CD14-positive monocyte (primary cell): ENCODE measurements at regions not wholly inside any gene's neighbourhood (a gene's known extent, or its start where the extent isn't known, plus 50 kb on each side); places are given as distances from the start of the nearest gene placed in this dataset.

Experiments
- DNase-seq, 3 donors: peaks; one replicate each; pipeline ENCODE4 v3.0.0-alpha.2; 2011 to 2022
- H2AFZ ChIP-seq: 2 replicates; pipeline ENCODE4 v1.6.0; 2012; ENCODE audit warnings: mild to moderate bottlenecking, low read depth, low read length, inconsistent platforms; ENCODE audit not compliant: insufficient read depth, poor library complexity, severe bottlenecking
- H3K27ac ChIP-seq, 2 donors: 1 replicate in 1 of 2; 2 replicates in 1 of 2; pipeline ENCODE4 v1.5.1; 2012 to 2013; ENCODE audit warnings: low read length in 2 of 2, control low read depth in 1 of 2, inconsistent platforms in 1 of 2, low read depth in 1 of 2, mild to moderate bottlenecking in 1 of 2
- H3K27me3 ChIP-seq, 2 donors: one replicate each; pipeline versions ENCODE4 v1.6.0 to v1.6.1; 2011 to 2013; ENCODE audit warnings: low read length in 2 of 2; ENCODE audit not compliant: control insufficient read depth in 2 of 2, insufficient read depth in 2 of 2
- H3K36me3 ChIP-seq, 2 donors: replicated peaks in 1 of 2; 1 replicate in 1 of 2; 2 replicates in 1 of 2; pipeline versions ENCODE4 v1.5.1 to v1.6.1; 2012 to 2013; ENCODE audit warnings: low read length in 2 of 2, control low read depth in 1 of 2, inconsistent platforms in 1 of 2, mild to moderate bottlenecking in 1 of 2; ENCODE audit not compliant: insufficient read depth in 2 of 2, control insufficient read depth in 1 of 2
- H3K4me1 ChIP-seq, 2 donors: 1 replicate in 1 of 2; 2 replicates in 1 of 2; pipeline versions ENCODE4 v1.5.1 to v1.6.1; 2012 to 2013; ENCODE audit warnings: low read length in 2 of 2, control low read depth in 1 of 2, inconsistent platforms in 1 of 2, mild to moderate bottlenecking in 1 of 2, moderate library complexity in 1 of 2; ENCODE audit not compliant: insufficient read depth in 2 of 2, control insufficient read depth in 1 of 2
- H3K4me2 ChIP-seq: replicated peaks from 2 replicates; pipeline ENCODE3; 2012; ENCODE audit warnings: low read length, moderate library complexity, mild to moderate bottlenecking; ENCODE audit not compliant: poor library complexity, severe bottlenecking; ENCODE audit errors: extremely low read depth
- H3K4me3 ChIP-seq, 3 experiments: fragments of 200-600 bp in 1 of 3; sonication (generic) in 1 of 3; replicated peaks in 1 of 3; 1 replicate in 2 of 3; 2 replicates in 1 of 3; pipeline ENCODE4 v1.5.1; 2011 to 2013; ENCODE audit warnings: low read length in 3 of 3, mild to moderate bottlenecking in 3 of 3, control low read depth in 2 of 3, low read depth in 2 of 3, inconsistent platforms in 1 of 3, moderate library complexity in 1 of 3
- H3K79me2 ChIP-seq: 2 replicates; pipeline ENCODE4 v1.6.0; 2012; ENCODE audit warnings: mild to moderate bottlenecking, control low read depth, inconsistent platforms, low read length, moderate library complexity; ENCODE audit not compliant: insufficient read depth
- H3K9ac ChIP-seq: 2 replicates; pipeline ENCODE4 v1.6.0; 2017; ENCODE audit warnings: low read length, mild to moderate bottlenecking; ENCODE audit not compliant: insufficient read depth, poor library complexity, severe bottlenecking
- H3K9me3 ChIP-seq, 2 donors: replicated peaks in 1 of 2; 1 replicate in 1 of 2; 2 replicates in 1 of 2; pipeline versions ENCODE4 v1.5.1 to v1.6.1; 2012 to 2013; ENCODE audit warnings: low read length in 2 of 2, control low read depth in 1 of 2; ENCODE audit not compliant: control insufficient read depth in 1 of 2, insufficient read depth in 1 of 2
- H4K20me1 ChIP-seq: 2 replicates; pipeline ENCODE4 v1.6.0; 2012; ENCODE audit warnings: mild to moderate bottlenecking, low read length, control low read depth, moderate library complexity; ENCODE audit not compliant: insufficient read depth
- H3K27ac Mint-ChIP-seq, 7 donors: one replicate each; pipeline ENCODE4 v1.8.0; 2020; ENCODE audit warnings: mild to moderate bottlenecking in 7 of 7, mixed read lengths in 7 of 7, moderate library complexity in 6 of 7, inconsistent platforms in 2 of 7
- H3K27me3 Mint-ChIP-seq, 3 donors: one replicate each; pipeline ENCODE4 v1.8.0; 2021 to 2022; ENCODE audit warnings: low read depth in 3 of 3, mild to moderate bottlenecking in 3 of 3, mixed read lengths in 3 of 3, moderate library complexity in 3 of 3, inconsistent platforms in 1 of 3
- H3K36me3 Mint-ChIP-seq, 2 donors: one replicate each; pipeline ENCODE4 v1.8.0; 2020; ENCODE audit warnings: mixed read lengths in 2 of 2, inconsistent platforms in 1 of 2, mild to moderate bottlenecking in 1 of 2
- H3K4me1 Mint-ChIP-seq: one replicate; pipeline ENCODE4 v1.8.0; 2020; ENCODE audit warnings: mild to moderate bottlenecking, mixed read lengths
- H3K4me3 Mint-ChIP-seq, 2 donors: one replicate each; pipeline ENCODE4 v1.8.0; 2020; ENCODE audit warnings: mild to moderate bottlenecking in 2 of 2, mixed read lengths in 2 of 2, moderate library complexity in 1 of 2
- H3K9me3 Mint-ChIP-seq, 7 donors: one replicate each; pipeline ENCODE4 v1.8.0; 2020 to 2022; ENCODE audit warnings: mixed read lengths in 7 of 7, mild to moderate bottlenecking in 6 of 7, moderate library complexity in 6 of 7, inconsistent platforms in 2 of 7
- WGBS: methylation state at CpG from one replicate; pipeline ENCODE4 v1.1.5; 2013; ENCODE audit warnings: missing lambda C conversion rate; ENCODE audit not compliant: insufficient coverage; 5-methylcytosine and 5-hydroxymethylcytosine counted together
- intact Hi-C, 2 donors: fragments of 100-400 bp; cut with micrococcal nuclease; formaldehyde crosslinking; loops; one replicate each; pipeline versions ENCODE4 v1.15.0 to v1.15.1; 2023
- TF ChIP-seq, protein P1 (sequence below): fragments of 200-600 bp; IDR thresholded peaks from one replicate; pipeline ENCODE4 v1.8.0; 2022; ENCODE audit warnings: antibody characterized with exemption, mild to moderate bottlenecking

DNA sequence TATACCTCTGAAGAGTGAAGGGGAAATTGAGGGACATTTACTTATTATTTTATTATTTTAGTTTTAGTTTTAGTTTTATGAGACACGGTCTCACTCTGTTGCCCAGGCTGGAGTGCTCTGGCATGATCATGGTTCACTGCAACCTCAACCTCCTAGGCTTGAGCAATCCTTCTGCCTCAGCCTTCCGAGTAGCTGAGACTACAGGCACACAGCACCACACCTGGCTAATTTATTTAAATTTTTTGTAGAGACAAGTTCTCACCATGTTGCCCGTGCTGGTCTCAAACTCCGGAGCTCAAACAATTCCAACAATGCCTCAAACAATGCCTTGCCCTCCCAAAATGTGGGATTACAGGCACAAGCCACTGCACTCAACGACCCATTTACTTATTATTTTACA lies 68.4 kb upstream of the BMP2K start:
- Histone ChIP-seq H3K79me2 (no peaks in the 10 kb centered on the region), H4K20me1 (no peaks in the 10 kb centered on the region), H3K36me3 (no peaks in the 10 kb centered on the region), H3K4me1 (peaks cover 9 to 11% of the 10 kb centered on the region in 2 donors), H3K27me3 (no peaks in the 10 kb centered on the region), H3K4me2 (no peak overlapping the region), H3K9ac (no peak overlapping the region), H3K27ac (no peak overlapping the region), H3K9me3 (peaks cover 3 to 6% of the 10 kb centered on the region in 2 donors), H2AFZ (peak overlapping the region; percentile 65), H3K4me3 (no peak overlapping the region)
- Mint-ChIP-seq H3K9me3 (peaks cover 2 to 9% (median 6%) of the 10 kb centered on the region in 7 donors), H3K4me3 (no peak overlapping the region), H3K36me3 (no peaks in the 10 kb centered on the region), H3K4me1 (peaks cover 19% of the 10 kb centered on the region), H3K27ac (peak overlapping the region in 1 of 7 donors; percentile 57), H3K27me3 (peaks cover 0 to 3% (median 0%) of the 10 kb centered on the region in 3 donors)
- intact Hi-C loops: no loop called here
- no peak for DNase-seq
- TF ChIP-seq, protein P1, sequence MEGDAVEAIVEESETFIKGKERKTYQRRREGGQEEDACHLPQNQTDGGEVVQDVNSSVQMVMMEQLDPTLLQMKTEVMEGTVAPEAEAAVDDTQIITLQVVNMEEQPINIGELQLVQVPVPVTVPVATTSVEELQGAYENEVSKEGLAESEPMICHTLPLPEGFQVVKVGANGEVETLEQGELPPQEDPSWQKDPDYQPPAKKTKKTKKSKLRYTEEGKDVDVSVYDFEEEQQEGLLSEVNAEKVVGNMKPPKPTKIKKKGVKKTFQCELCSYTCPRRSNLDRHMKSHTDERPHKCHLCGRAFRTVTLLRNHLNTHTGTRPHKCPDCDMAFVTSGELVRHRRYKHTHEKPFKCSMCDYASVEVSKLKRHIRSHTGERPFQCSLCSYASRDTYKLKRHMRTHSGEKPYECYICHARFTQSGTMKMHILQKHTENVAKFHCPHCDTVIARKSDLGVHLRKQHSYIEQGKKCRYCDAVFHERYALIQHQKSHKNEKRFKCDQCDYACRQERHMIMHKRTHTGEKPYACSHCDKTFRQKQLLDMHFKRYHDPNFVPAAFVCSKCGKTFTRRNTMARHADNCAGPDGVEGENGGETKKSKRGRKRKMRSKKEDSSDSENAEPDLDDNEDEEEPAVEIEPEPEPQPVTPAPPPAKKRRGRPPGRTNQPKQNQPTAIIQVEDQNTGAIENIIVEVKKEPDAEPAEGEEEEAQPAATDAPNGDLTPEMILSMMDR: no peak
- WGBS: no CpG with 5 or more reads among the region's 5 CpGs

DNA sequence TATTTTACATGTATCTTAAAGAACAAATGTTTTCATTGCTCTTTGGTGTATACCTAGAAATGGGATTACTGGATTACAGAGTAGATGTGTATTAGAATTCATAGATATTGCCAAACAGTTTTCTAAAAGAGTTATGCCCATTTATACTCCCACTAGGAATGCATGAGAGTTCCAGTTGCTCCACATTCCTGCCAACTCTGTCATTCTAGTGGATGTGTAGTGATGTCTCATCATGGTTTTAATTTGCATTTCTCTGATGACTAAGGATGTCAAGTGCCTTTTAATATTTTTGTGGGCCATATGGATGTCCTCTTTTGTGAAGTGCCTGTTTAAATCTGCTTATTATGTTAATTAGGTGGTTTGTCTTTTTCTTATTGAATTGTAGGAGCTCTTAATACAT lies 65.6 kb upstream of the BMP2K start:
- Histone ChIP-seq H3K36me3 (no peaks in the 10 kb centered on the region), H3K9me3 (no peaks in the 10 kb centered on the region), H3K9ac (no peak overlapping the region), H3K79me2 (no peaks in the 10 kb centered on the region), H3K27me3 (no peaks in the 10 kb centered on the region), H3K27ac (no peak overlapping the region), H2AFZ (no peak overlapping the region), H4K20me1 (no peaks in the 10 kb centered on the region), H3K4me1 (peaks cover 11 to 12% of the 10 kb centered on the region in 2 donors), H3K4me2 (no peak overlapping the region), H3K4me3 (no peak overlapping the region)
- no peaks in the 10 kb centered on the region for H3K36me3 Mint-ChIP-seq
- intact Hi-C loops: no loop called here
- H3K27ac Mint-ChIP-seq: no peak overlapping the region
- H3K9me3 Mint-ChIP-seq: peaks cover 0 to 3% (median 0%) of the 10 kb centered on the region in 7 donors
- no peak overlapping the region for H3K4me3 Mint-ChIP-seq
- H3K4me1 Mint-ChIP-seq: peaks cover 18% of the 10 kb centered on the region
- DNase-seq: no peak
- TF ChIP-seq, protein P1: no peak
- H3K27me3 Mint-ChIP-seq: peaks cover 0 to 3% (median 0%) of the 10 kb centered on the region in 3 donors
